C4-2B (cell line): ENCODE measurements at regions not wholly inside any gene's neighbourhood (a gene's known extent, or its start where the extent isn't known, plus 50 kb on each side); places are given as distances from the start of the nearest gene placed in this dataset.

Experiments
- ZFX ChIP-seq: fragments of 450-650 bp; IDR thresholded peaks from 2 replicates; pipeline ENCODE4 v1.6.1; 2017
- TF ChIP-seq, protein P1 (sequence below): fragments of 450-650 bp; conservative IDR thresholded peaks from 2 replicates; pipeline ENCODE4 v1.5.1; 2017; ENCODE audit warnings: mild to moderate bottlenecking

DNA sequence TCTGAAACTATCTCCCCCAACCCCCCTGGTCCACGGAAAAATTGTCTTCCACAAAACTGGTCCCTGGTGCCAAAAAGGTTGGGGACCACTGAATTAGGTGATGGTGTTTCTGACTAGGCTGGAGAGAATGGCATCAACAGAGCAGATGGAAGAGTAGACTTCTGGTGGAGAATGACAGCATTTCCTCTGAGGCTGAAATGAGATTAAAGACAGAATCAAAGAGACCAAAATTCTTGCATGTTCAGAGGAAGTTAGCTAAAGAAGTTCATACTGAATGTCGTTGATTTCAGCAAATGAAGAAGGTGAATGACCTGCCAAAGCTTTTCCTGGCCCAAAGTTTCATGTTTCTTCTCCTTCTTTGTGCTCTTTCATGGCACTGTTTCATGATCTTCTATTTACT, 188.2 kb upstream of the RUNX1 start:
- no peak for TF ChIP-seq ZFX
- TF ChIP-seq, protein P1, sequence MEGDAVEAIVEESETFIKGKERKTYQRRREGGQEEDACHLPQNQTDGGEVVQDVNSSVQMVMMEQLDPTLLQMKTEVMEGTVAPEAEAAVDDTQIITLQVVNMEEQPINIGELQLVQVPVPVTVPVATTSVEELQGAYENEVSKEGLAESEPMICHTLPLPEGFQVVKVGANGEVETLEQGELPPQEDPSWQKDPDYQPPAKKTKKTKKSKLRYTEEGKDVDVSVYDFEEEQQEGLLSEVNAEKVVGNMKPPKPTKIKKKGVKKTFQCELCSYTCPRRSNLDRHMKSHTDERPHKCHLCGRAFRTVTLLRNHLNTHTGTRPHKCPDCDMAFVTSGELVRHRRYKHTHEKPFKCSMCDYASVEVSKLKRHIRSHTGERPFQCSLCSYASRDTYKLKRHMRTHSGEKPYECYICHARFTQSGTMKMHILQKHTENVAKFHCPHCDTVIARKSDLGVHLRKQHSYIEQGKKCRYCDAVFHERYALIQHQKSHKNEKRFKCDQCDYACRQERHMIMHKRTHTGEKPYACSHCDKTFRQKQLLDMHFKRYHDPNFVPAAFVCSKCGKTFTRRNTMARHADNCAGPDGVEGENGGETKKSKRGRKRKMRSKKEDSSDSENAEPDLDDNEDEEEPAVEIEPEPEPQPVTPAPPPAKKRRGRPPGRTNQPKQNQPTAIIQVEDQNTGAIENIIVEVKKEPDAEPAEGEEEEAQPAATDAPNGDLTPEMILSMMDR: no peak
